Fibroblast of skin of right biceps (primary cell): ENCODE measurements at regions not wholly inside any gene's neighbourhood (a gene's known extent, or its start where the extent isn't known, plus 50 kb on each side); places are given as distances from the start of the nearest gene placed in this dataset.

Source experiments
- DNase-seq: peaks from one replicate; pipeline ENCODE4 v3.0.0-alpha.2; 2013

DNA sequence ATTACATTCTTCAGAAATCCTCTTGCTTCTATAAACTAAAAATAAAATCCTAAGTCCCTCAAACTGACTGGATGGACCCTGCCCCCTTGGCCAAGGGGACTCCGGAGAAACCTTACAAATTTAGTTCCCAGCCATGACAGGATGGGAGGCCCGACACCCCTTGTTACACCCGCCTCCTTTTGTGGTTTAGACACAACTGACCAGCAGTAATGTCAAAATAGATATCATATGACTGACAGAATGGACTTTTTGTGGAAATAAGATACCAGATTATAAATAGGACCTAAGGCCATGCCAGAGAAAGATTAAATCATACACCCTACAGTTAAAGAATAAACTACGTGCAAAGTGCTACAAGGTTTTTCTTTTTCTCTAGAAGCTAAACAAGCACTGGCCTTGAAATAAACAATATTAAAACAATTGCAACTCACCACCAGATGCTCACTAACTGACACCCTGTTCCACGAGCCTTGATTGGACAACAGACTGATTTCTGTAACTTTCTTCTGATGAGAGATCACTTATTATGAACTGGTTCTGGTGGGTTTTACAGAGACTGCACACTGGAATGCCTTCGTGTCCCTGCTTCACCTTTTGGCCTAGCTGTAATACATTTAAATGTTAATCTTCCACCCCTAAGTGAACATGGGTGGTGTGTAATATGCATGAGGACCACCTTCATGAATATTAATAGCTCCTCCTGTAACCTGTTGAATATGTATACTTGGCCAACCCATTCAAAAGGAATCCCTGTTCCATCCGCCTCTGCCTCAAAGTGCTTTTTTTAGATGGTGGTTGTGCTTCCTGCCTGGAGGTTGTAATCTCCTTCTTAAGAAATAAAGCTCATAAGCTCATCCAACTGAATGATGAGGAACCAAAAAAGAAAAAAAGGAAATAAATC, 99.6 kb downstream of the ODF2L start:
- DNase-seq: no peak

DNA sequence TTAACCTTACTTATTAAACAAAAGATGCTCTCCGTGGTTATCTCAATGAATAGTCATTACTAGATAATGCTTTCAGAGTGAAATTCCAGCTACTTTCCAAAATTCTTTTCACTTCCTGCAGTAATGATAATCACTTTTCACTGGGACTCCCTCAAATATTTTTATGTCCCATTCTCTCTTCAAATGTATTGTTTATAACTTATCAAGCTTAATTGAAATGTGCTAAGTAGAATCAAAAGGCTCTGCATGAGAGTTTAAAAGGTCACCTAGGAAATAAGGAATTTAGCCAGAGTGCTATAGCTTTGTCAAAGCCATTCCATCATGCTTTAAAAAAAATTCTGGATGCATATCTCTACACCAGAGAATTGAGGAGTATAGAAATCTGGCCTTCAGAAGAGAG, 106.4 kb downstream of the ODF2L start:
- DNase-seq: no peak

DNA sequence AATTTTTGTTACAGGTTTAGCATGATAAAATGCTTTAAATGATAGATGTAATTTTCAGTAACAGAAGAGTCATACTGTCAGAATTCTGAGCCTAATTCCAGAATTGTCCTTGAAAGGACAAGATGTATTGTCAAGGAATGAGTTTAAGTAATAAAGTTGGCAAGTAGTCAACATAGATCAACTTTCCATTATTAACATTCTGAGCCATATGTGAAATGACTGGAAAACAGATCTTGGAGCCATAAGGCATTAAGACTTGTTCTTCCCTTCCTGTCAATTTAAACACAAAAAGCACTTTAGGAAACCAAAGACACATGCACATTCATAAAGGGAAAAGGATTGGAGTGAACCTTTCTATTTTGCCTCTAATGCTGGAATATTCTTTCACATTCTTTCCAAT, 107.0 kb downstream of the ODF2L start:
- DNase-seq: peak; percentile 19

DNA sequence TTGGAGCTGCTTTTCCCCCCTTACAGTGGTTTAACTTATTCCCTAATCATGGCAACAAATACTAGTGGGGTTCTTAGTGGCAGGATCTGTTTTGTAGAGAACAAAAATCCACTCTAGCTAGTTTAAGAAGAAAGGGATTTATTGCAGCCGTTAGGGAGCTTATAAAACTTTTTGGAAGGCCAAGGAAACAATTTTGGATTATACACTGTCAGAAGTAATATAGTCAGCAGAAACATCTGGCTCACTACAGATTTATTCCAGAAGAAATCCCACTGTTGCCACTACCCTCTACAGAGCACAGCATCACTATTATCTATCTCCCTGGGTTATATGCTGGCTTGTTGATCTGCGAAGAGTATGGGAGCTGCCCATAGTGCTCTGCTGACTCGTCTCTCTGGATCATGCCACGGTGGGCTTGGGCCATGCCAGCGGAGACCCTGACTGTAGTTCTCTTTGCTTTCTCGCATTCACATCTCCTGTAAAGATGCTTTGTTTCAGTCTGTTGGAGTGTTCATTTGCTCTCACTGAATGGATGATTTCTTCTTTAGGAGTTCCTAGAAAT, 107.5 kb downstream of the ODF2L start:
- no peak for DNase-seq

DNA sequence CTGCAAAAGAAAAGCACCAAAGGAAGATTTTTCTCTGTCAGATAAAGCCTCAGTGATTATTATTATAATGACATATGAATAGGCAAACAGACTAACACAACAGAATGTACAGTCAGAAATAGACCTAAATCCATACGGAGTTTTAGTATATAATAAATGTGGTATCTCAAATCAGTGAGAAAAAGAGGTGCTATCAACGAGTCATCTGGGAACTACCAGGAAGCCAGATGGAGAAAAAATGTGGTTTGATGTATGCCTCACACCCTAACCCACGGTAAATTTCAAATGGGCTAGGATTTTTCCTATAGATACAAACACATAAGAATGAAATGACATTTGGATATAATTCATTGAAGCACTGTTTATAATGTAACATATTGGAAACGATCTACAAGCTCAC, 110.3 kb downstream of the ODF2L start:
- DNase-seq: no peak

DNA sequence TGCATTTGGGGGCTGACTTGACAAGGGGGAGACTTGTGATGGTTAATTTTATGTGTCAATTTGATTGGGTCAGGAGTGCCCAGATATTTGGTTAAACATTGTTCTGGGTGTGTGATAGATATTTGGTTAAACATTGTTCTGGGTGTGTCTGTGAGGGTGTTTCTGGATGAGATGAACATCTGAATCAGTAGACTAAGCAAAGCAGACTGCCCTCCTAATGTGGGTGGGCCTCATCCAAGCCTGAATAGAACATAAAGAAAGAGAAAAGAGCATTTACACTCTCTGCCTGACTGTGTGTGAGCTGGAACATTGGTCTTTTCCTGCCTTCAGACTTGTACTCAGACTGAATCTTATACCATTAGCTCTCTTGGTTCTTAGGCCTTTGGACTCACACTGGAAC, 113.5 kb downstream of the ODF2L start:
- no peak for DNase-seq

DNA sequence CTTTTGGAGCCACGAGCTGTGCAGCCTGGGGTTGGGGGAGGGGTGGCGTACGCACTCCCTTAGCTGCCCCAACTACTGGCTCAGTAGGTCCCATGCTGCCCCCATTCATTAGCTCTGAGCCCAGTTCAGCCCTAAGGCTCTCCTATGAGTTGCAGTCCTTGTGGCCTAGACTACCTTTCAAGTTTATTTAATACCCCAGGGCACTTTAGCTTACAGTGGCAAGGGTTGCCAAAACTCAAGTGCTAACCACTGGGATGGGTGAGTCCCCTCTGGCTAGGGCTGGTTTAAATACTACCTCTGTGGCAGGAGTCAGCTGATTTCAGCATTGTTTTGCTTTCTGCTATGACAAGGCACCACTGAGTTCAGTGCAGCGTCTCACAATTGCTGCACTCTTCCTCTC, 118.2 kb downstream of the ODF2L start:
- DNase-seq: no peak

DNA sequence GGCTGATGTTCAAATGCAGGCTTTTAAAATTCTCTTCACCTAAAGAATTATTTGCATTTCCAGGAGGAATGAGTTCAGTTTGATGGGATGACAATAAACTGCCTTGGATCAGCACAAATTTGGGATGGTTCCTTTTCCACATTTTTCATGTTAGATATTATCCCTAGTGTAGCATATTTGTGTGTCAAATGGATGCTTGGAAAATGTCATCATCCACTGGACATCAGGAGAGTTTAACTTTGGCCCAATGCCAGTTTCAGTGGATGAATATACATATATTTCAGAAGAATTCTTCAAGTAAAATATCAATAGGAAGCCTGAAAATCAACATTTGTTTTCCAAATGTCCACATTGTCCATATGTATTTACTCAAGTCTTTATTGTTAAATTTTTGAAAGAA, 116.5 kb upstream of the COL24A1 start:
- DNase-seq: no peak

DNA sequence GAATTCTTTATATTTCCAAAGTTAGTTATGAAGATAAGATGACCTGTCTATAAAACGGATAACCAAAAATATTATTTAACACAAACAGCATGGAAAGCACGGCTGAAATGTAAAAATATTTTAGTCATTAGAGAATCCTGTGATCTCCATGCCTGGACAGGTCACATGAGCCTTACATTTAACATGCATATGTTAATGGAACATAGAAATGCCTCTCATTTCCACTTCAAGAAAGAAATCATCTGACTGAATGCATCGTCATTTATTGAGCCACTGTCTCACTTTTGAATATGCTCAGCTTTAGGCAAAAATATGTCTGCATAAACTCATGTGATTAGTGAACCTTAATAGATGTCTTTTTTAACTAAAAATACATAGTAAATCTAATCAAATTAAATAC, 115.5 kb upstream of the COL24A1 start:
- no peak for DNase-seq

DNA sequence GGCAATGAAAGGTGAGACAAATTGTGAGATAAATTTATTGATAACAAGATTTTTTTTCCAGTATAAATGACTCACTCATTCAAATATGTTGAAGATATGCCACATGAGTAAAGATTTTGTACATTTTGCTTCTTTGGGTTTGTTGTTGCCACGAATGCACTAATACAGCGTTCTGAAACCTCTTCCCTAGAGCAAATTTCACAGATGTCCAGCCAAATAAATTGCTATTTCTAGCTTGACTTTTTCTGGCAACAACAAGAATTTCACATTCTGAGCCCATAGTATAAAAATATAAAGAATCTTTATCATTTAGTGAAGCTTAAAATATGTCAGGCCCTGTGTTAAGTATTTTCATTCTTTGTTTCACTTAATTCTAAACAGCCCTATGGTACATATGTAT, 114.5 kb upstream of the COL24A1 start:
- no peak for DNase-seq

DNA sequence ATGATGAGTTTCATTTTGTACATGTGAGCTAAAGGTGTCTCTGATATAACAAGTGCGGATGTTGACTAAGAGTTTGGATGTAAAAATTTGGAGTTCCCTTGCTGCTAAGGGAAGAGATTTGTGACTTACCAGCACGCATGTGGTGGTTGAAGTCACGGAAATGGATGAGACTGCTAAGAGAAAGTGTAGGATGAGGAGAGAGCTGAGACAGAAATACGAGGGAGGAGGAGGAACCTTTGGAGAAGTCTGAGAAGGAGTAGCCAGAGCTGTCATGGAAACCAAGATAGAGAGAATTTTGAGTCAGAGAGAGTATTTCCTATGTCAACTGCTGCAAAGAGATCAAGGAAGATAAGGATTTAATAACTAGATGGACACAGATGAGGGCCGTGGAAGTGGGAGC, 106.5 kb upstream of the COL24A1 start:
- no peak for DNase-seq

DNA sequence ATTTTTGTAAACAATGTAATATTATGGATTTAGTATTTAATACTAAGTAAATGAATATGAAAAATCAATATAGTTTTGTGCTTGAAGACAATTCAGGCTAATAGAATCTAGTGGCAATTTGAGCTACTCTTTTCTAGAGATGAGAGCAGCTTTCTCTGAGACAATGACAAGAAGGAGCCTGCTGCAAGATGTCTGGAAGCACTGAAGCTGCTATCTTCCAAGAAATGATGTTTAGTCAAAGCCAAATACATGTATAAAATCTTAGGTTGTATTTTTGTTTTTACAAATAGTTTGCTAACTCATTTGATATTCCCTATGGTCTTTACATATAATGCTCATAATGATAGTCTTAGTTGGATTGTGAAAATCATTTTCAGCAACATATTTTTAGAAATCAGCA, 103.9 kb upstream of the COL24A1 start:
- DNase-seq: no peak

DNA sequence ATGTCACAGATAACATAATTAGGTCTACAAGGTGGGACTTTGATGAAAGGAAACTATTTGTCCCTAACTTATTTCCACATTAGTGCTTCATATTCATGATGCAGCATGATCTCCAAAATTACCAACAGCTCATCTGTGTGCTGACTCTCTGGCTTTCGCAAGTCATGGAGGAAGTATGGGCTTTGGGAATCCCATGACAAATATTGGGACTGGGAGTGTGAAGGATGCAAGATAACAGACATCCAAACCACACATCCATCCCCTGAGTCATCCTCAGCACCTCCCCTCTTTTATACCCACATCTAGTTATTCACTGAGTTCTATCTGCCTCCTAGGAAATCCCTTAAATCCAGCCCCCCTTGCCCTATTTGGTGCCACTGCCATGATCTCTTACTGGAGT, 102.8 kb upstream of the COL24A1 start:
- DNase-seq: peak; percentile 76

DNA sequence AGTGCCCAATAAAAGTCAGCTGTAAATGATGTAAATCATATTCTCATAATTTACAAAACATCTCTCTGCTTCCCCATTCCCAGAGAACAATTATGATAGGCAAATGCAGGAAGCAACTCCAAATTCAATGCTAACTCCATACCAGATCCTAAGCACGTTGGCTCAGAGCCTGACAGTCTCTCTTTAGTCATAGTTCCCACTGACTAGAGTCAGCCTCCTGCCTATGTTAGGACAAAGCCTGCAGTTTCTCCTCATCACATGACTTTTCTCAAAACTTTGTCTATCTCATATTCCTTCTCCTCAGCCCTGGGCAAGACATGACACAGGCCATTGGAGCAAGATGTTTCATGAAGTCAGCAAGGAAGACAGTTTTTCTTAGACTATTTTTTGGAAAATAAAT, 101.5 kb upstream of the COL24A1 start:
- peak; percentile 73 for DNase-seq

DNA sequence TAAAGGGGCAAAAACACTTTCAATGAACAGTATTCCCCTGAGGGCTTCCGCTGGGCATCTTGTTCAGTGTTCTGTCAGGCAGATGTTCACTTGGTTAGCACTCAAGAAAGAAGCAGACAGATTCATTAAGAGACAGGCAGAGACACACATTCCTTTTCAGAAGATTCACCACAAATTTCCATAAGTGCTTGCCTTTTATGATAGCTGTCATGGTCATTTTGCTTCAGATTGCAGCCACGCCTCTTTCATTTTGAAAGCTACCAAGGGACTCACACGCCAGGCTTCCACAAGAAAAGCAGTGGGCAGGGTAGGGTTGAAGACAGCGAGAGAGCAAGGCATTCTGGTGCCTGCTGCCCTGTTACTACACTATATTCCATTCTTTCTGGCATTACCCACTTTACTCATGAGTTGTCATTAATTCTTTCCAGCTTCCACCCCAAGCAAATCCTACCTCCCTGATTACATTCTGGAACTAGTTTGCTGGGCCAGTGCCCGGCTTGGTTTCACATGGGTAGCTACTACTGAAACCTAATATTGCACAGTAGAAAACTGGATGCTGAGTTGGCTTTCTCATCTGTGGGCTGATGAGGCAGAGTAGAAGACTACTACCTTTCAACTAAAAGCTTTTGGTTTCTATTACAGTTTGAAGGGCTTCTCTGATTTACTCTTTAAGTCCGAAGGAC, 91.2 kb upstream of the COL24A1 start:
- DNase-seq: peak; percentile 60

DNA sequence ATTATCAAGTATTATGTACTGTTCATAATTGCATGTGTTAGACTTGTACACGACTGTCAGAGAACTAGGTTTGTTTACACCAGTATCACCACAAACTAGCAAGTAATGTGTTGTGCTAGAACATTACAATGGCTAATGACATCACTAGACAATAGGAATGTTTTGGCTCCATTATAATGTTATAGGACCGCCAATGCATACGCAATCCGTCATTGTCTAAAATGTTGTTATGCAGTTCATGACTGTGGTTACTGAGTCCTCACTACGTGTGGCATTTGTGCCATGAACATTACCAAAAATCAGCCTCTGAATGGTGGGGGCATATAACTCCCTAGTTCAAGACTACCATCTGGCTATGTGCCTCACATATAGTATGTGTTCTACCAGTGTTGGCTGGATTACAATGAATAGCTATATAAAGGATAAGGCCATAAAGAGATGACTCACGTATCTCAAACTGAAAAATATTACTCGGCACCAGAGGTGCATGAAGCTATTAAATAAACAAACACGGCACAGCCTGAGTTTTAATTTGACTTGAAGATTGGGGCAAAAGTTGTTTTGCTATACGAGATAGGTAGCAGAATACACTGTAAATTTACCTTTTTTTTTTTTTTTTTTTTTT, 89.1 kb upstream of the COL24A1 start:
- DNase-seq: peak; percentile 30

DNA sequence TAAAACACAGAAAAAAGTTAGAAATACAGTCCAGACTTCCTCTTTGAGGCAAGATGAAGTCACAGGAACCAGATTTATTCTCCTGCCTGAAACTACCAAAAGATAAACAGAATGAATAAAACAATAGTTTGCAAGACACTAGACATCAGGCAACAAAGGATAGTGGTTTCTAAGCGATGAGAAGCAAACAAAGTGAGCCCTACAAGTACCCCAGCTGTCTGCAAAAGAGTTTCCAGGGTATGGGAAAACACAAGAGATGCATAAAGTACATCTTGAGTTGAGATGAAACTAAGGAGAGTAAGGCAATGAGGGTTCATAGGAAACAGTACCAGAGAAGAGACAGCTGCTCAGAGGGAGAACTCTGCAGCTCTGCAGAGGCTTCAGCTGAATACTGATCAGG, 83.3 kb upstream of the COL24A1 start:
- DNase-seq: no peak

DNA sequence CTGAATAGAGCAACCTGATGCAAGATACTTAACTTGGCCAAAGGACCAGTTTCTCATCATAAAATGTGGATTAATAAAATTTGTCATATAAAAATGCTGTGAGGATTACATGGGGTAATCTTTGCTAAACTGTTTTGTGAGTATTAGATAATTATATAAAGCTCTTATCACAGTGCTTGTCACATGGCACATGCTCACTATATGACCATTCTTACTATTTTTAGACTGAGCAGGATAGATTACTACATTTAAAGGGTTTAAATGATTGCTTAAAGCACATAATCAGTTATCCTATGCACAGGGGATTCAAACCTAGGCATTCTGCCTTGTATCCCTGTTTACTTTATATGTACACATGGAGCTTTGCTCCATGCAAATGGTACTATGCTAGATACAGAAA, 82.9 kb upstream of the COL24A1 start:
- DNase-seq: no peak

DNA sequence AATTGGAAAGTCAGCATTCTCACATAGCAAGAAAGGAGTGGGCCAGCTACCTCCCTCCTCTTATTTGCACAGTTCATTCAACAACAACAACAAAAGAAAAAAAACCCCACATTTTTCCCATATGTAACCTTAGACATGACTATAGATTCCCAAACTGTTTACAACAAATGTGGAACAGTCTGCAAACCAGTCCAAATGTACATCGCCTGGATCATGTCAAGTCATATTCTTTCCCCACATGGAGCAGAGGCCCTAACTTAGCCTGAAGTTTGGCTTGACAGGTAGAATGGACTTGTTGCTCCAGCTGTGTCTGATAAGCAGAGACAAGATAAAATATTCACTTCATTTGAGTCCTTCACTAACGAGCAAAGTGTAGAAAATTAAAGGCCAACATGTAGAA, 81.7 kb upstream of the COL24A1 start:
- DNase-seq: no peak

DNA sequence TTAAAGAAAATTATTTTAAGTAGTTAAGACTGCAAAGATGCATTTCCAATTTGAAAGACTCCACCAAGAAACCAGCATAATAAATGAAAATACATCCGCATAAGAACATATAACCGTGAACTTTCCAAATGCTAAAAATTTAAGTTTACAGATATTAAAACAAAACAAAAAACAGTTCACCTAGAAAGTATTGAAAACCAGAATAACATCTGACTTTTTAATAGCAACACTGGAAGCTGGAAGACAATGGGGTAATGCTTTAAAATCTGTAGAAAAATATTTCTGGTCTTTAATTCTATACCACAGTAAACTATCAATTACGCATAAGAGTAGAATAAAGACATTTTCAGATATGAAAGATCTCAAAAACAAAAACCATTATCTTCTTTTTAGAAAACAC, 79.3 kb upstream of the COL24A1 start:
- DNase-seq: no peak

DNA sequence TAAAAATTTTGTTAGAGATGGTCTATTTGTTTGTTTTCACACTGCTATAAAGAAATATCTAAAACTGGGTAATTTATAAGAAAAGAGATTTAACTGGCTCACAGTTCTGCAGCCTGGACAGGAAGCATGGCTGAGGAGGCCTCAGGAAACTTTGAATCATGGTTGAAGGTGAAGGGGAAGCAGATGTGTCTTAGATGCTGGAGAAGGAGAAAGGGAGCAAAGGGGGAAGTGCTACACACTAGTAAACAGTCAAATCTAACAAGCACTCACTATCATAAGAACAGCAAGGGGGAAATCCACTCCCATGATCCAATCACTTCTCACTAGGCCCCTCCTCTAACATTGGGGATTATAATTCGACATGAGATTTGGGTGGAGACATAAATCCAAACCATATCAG, 76.8 kb upstream of the COL24A1 start:
- DNase-seq: no peak

DNA sequence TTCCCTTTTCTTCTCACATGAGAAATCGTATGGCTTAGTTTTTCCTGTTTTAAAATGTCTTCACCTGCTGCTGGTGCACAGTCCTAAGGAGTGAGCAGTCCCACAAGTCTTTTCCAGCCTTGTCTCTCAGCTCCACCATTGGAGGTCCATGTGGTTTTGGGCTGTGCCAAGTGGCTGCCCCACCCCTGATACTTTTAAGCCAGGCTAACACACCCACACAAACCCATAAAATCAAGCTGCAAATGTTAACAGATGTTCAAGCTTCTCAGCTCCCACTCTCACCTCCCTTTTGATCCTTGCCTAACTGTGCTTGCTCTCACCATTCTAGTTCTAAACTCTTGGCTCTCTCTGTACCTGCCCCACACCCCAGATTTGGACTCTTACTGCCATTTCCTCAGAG, 74.5 kb upstream of the COL24A1 start:
- DNase-seq: no peak

DNA sequence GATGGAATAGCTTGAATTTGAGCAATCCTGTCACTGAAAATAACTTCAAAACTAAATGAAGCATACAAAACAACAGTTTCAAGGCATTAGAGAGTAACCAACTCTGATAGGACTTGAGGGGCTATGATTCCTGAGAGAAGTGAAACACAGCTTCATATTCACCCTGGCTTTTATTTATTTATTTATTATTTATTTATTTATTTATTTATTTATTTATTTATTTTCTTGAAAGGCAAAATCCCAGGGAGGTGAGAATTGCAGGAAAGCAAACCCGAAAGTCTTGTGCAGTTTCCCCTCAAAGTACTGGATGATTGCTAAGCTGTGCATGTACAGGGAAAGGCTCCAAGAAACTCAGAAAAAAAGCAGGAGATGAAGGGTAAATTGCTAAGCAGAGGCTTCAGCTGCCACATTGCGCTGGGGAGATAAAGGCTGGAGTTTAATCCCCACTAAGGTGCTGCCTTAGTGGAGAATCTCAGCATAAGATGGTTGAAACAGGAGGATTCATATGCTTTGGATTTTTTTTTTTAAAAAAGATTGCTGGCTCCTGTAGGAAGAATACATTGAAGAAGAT, 72.9 kb upstream of the COL24A1 start:
- DNase-seq: no peak
